GM21390 (cell line): ENCODE measurements at regions not wholly inside any gene's neighbourhood (a gene's known extent, or its start where the extent isn't known, plus 50 kb on each side); places are given as distances from the start of the nearest gene placed in this dataset.

ENCODE experiments used
- ATAC-seq: cut with Tn5 transposase; IDR thresholded peaks from one replicate; pipeline ENCODE4 v1.9.1; 2021; ENCODE audit not compliant: unreplicated experiment

- no peak for ATAC-seq
Observed at GRCh38 chr14:42057111-42057510, 450.4 kb downstream of the LRFN5 start.

GRCh38 chr14:42047421-42048055, 440.9 kb downstream of the LRFN5 start:
- no peak for ATAC-seq

DNA sequence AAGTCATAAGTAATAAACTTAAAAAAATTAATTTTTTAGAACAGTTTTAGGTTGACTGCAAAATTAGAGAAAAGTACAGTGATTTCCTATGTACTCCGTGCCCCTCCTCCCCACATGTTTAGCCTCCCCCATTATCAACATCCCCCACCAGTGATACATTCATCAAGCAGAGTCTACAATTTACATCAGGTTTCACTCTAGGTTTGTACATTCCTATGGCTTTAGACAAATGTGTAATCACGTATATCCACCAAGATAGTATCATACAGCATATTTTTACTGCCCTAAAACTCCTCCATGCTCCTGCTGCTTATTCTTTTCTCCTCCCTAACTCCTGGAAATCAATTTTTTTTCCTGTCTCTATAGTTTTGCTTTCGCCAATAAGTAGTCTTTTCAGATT, 438.7 kb downstream of the LRFN5 start:
- no peak for ATAC-seq

GRCh38 chr14:42028607-42029006, 421.9 kb downstream of the LRFN5 start:
- ATAC-seq = no peak

GRCh38 chr14:42027271-42027670, 420.6 kb downstream of the LRFN5 start:
- no peak for ATAC-seq

GRCh38 chr14:42023452-42023851, 416.8 kb downstream of the LRFN5 start:
- ATAC-seq = no peak

- ATAC-seq = no peak
Observed at GRCh38 chr14:42014301-42014700, 407.6 kb downstream of the LRFN5 start.

GRCh38 chr14:42013559-42013958, 406.9 kb downstream of the LRFN5 start:
- no peak for ATAC-seq

GRCh38 chr14:42013153-42013552, 406.5 kb downstream of the LRFN5 start:
- no peak for ATAC-seq

GRCh38 chr14:42011221-42011620, 404.5 kb downstream of the LRFN5 start:
- ATAC-seq = no peak

GRCh38 chr14:42004321-42004720, 397.6 kb downstream of the LRFN5 start:
- no peak for ATAC-seq

GRCh38 chr14:42002141-42002540, 395.5 kb downstream of the LRFN5 start:
- ATAC-seq = no peak

DNA sequence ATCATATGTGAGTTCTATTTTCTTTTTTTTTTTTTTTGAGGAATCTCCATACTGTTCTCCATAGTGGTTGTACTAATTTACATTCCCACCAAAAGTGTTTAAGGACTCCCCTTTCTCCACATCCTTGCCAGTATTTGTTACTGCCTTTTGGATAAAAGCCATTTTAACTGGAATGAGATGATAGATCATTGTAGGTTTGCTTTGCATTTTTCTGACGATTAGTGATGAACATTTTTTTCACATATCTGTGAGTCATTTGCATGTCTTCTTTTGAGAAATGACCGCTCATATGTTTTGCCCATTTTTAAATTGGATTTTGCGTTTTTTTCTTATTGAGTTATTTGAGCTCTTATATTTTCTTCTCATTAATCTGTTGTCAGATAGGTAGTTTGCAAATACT, 394.8 kb downstream of the LRFN5 start:
- no peak for ATAC-seq

GRCh38 chr14:42000450-42000849, 393.8 kb downstream of the LRFN5 start:
- no peak for ATAC-seq

DNA sequence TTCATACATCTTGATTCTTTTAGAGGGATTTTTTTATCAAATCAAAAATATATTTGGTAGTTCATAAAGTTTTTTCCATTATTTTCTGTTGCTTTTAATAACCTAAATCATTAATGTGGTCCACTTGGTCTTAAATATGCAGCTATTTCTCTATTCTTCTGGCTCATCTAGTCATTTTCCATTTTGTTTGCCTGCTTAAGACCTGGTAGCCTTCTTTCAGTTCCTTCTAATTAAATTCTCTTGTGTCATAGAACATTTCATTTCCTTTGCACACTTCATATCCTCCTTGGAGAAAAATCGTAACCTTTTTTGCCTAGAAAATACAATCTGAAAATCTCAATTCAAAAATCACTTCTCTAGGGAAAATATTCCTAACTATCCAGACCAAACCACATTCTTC, 387.0 kb downstream of the LRFN5 start:
- ATAC-seq = no peak

GRCh38 chr14:41986700-41987099, 380.0 kb downstream of the LRFN5 start:
- ATAC-seq = no peak

DNA sequence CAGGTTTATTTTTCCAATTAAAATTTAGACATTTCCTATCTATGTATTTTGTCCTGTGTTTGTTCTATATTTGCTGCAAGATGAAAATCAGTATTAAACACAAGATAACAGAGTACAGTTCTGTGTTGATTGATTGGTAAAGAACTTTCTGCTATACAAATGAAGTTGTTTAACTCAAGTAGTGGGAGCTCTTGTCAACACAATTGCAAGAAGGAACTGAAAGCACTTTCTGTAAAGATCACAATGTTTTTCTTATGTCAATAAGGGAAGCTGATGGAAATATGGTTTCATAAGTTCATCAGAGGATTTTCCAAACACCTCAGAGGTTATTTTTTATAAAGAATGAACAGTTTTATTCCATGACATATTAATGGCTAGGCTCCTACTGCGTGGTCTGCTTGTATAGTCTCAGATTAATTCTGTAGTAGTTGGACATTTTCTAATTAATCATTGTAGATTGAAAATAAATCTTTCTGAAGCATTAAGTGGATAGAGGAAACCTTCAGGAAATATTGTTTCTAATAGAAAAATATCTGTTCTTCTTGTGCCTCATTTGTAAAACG, 379.5 kb downstream of the LRFN5 start:
- no peak for ATAC-seq

DNA sequence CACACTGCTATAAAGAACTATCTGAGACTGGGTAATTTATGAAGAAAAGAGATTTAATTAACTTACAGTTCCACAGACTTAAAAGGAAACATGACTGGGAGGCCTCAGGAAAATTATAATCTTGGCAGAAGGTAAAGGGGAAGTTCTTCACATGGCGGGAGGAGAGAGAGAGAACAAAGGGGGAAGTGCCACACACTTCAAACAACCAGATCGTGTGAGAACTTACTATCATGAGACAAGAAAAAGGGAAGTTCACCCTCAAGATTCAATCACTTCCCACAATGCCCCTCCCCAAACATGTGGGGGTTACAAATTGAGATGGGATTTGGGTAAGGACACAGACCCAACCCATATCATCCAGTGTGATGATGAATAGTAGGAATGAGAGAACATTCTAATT, 366.5 kb downstream of the LRFN5 start:
- ATAC-seq = no peak

- ATAC-seq = no peak
Observed at GRCh38 chr14:41972531-41972930, 365.9 kb downstream of the LRFN5 start.

DNA sequence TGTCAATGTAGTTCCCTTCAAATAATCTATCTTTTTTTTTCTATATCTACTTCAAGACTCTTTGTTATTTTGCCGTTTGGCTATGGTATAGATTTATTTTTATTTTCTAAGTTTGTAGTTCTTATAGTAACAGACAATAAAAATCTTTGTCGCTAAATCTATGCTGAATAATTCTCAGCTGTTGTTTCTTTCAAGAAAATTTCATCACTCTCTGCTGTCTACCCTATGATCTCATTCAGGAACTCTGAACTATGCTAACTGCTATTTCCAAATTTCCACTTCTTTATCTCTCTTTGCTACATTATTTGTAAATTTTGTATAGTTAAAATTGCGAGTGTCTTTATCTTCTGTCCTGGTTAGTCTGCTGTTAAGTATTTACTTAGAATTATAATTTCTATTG, 353.6 kb downstream of the LRFN5 start:
- no peak for ATAC-seq

GRCh38 chr14:41957459-41957858, 350.8 kb downstream of the LRFN5 start:
- ATAC-seq = no peak
